ENCODE measurements at regions not wholly inside any gene's neighbourhood (a gene's known extent, or its start where the extent isn't known, plus 50 kb on each side); places are given as distances from the start of the nearest gene placed in this dataset.
A peak's percentile ranks its signal among the peaks of the same experiment; 100 is the strongest.

DNA sequence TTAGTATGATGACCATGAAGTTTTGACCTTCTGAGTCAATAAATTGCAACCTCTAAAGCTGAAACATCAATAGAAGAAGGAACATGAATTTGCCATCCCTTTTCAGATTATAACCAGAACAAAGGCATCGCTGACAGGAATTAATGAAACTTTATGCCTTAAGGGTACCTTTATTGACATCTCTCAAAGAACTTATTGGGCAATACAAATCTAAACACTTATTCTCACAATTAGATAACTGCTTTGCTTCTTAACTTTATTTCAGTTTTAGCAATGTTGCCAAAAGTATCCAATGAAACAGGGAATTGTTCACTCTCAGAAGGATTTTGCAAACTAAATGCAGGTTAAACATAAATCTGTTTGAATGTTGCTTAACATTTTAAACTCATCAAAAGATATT, 116.0 kb downstream of the ELAPOR2 start:
- no peak for TF ChIP-seq POLR2A (IDR thresholded peaks at IDR 0.05; ENCODE audit: low read depth, low read length)
- DNase-seq (ENCODE audit: insufficient read length, low spot score) (no peak), FAIRE-seq (no peak)

GRCh38 chr7:86942995-86943394, 116.5 kb downstream of the ELAPOR2 start:
- no peak for DNase-seq (ENCODE audit: insufficient read length, low spot score)
- TF ChIP-seq POLR2A (IDR thresholded peaks at IDR 0.05; ENCODE audit: low read depth, low read length), result no peak
- no peak for FAIRE-seq

DNA sequence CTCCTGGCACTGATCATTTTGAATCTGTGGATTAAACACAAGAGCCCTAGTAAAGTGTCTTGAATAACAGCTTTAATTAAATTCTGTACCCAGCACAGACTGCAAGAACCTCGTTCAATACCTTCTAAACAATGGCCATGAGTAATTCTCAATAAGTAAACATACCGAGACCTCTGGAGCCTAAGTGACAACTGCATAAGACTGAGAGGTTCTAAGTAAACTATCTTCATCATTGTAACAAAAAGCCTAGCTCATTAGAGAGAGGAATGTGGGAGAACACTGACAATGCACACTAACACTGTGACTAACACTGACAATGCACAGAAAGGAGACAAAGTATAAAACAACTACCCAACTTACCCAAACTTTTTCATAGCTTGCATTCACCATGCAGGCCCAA, 117.4 kb downstream of the ELAPOR2 start:
- TF ChIP-seq POLR2A (IDR thresholded peaks at IDR 0.05; ENCODE audit: low read depth, low read length), result no peak
- FAIRE-seq (no peak), DNase-seq (ENCODE audit: insufficient read length, low spot score) (no peak)

- DNase-seq (ENCODE audit: insufficient read length, low spot score), result no peak
- TF ChIP-seq POLR2A (IDR thresholded peaks at IDR 0.05; ENCODE audit: low read depth, low read length), result no peak
- FAIRE-seq, result peak; percentile 81
Observed at GRCh38 chr7:86939197-86939814, 120.1 kb downstream of the ELAPOR2 start.

DNA sequence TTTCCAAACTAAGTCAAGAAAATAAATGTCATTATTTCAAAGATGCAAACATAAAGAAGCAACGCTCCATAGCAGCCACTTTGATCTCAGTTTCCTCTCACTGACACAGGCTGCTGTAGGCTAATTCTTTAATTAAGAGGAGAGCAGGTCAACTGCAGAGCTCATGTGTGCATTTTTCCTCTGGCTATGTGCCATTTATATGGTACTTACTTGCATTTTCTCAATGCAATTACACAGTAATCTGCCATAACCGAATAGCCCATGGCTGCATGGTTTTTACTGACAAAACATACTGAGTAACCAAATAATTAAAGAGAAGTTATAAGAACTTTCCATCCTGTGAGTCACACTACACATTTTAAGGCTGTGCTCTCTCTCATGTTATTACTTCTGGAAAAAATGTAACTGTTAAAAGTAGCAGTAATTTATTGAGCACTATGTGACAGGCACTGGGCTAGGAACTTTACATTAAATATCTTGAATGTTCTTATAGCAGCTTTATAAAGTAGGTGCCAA, 122.0 kb downstream of the ELAPOR2 start:
- FAIRE-seq (no peak), DNase-seq (ENCODE audit: insufficient read length, low spot score) (no peak)
- no peak for TF ChIP-seq POLR2A (IDR thresholded peaks at IDR 0.05; ENCODE audit: low read depth, low read length)

DNA sequence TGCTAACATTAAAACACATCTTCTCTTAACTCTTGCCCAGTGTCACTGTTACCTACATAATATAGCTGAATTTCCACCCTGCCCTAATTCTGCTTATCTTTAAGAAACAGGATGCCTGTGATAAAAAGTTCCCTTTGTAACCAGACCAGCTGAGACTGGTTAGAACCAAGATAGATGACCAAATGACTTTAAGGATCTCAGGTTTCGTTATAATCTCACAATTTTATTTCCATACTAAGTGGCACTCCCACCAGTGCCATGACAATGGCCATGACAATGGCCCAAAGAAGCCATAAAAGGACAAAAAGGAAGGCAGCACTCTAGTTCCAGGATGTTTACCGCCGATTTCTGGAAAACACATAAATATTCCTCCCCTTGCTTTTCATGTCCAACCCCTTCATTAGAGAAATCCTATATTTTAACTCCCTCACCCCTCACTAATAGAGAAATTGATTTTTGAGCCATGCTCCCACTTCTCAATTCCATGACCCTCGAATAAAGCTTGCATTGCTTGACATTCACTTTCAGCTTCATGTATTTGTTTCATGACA, 126.1 kb downstream of the ELAPOR2 start:
- no peak for DNase-seq (ENCODE audit: insufficient read length, low spot score)
- no peak for FAIRE-seq
- TF ChIP-seq POLR2A (IDR thresholded peaks at IDR 0.05; ENCODE audit: low read depth, low read length), result no peak

DNA sequence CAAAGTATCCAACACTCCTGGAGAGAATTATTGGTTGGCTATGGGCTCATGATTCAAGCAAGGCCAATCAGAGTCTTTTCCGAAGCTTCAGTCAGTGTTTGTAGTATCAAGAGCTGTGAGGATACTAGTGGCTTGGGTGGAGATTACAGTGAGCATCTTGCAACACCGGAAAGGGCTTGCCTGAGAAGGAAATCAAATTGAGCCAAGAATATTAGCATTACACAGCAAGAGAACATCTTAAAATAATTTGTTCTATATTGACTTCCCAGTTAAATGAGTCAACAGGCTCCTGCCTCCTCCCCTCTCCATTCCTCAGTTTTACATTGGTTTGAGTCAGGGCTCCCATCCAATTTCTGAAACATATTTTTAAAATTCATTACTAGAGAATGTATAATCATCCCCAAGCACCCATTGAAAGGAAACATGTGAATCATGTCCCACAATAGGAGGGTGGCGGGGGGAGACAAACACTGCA, 127.4 kb downstream of the ELAPOR2 start:
- no peak for TF ChIP-seq POLR2A (IDR thresholded peaks at IDR 0.05; ENCODE audit: low read depth, low read length)
- no peak for DNase-seq (ENCODE audit: insufficient read length, low spot score)
- no peak for FAIRE-seq

- TF ChIP-seq POLR2A (IDR thresholded peaks at IDR 0.05; ENCODE audit: low read depth, low read length), result no peak
- FAIRE-seq (no peak), DNase-seq (ENCODE audit: insufficient read length, low spot score) (no peak)
Observed at GRCh38 chr7:86931439-86931838, 128.0 kb downstream of the ELAPOR2 start.

- FAIRE-seq (no peak), DNase-seq (ENCODE audit: insufficient read length, low spot score) (no peak)
- no peak for TF ChIP-seq POLR2A (IDR thresholded peaks at IDR 0.05; ENCODE audit: low read depth, low read length)
Observed at GRCh38 chr7:86930554-86931307, 128.7 kb downstream of the ELAPOR2 start.

- FAIRE-seq, result no peak
- DNase-seq (ENCODE audit: insufficient read length, low spot score), result no peak
- no peak for TF ChIP-seq POLR2A (IDR thresholded peaks at IDR 0.05; ENCODE audit: low read depth, low read length)
Observed at GRCh38 chr7:86929293-86930109, 130.0 kb downstream of the ELAPOR2 start.

GRCh38 chr7:86928308-86928707, 131.1 kb downstream of the ELAPOR2 start:
- FAIRE-seq, result no peak

GRCh38 chr7:86926732-86927131, 132.7 kb downstream of the ELAPOR2 start:
- peak; percentile 50 for FAIRE-seq
- no peak for TF ChIP-seq POLR2A (IDR thresholded peaks at IDR 0.05; ENCODE audit: low read depth, low read length)
- DNase-seq (ENCODE audit: insufficient read length, low spot score), result no peak

More at GRCh38 chr7:86928308-86928707, 131.1 kb downstream of the ELAPOR2 start:
- DNase-seq (ENCODE audit: insufficient read length, low spot score), result no peak
- no peak for TF ChIP-seq POLR2A (IDR thresholded peaks at IDR 0.05; ENCODE audit: low read depth, low read length)

DNA sequence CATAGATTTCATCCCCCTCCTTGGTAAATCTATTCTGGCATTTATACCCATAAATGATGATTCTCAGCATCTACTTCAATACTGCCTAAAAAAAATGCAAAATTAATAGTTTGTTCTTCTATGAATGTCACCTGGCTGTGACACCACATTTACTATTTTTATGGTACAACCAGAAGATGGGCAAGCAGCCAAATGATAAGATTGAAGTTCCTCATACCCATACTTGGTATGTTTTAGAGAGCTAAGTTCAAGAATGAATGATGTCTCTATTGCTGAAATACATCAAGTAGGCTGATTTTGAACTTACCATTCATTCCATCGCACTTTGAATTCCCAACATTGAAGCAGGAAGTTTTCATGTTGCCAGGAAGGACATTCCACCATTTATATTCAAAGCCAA, 134.2 kb downstream of the ELAPOR2 start:
- FAIRE-seq (no peak), DNase-seq (ENCODE audit: insufficient read length, low spot score) (no peak)
- no peak for TF ChIP-seq POLR2A (IDR thresholded peaks at IDR 0.05; ENCODE audit: low read depth, low read length)

GRCh38 chr7:86923527-86923926, 135.9 kb downstream of the ELAPOR2 start:
- FAIRE-seq, result no peak
- no peak for TF ChIP-seq POLR2A (IDR thresholded peaks at IDR 0.05; ENCODE audit: low read depth, low read length)
- DNase-seq (ENCODE audit: insufficient read length, low spot score), result no peak

Measured in H54 (cell line).